ENCODE measurements at regions not wholly inside any gene's neighbourhood (a gene's known extent, or its start where the extent isn't known, plus 50 kb on each side); places are given as distances from the start of the nearest gene placed in this dataset.

DNA sequence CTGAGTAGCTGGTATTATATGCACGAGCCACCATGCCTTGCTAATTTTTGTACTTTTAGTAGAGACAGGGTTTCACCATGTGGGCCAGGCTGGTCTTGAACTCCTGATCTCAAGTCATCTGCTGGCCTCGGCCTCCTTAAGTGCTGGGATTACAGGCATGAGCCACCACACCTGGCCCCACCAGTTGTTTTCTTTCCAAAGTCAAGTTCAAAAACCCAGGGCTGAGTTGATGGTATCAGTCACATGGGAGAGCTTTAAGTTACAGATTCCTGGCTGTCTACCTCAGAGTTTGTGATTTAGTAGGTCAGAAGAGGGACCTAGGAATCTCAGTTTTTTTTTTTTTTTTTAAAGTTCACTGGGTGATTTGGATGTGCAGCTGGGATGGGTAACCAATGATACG, 107.7 kb downstream of the SCP2D1 start:
- peaks cover 0 to 12% (median 8%) of the 10 kb centered on the region in 5 donors for H3K27me3 Mint-ChIP-seq
- peaks cover 0 to 3% (median 0%) of the 10 kb centered on the region in 11 donors for H3K9me3 Mint-ChIP-seq
- POLR2A ChIA-PET = no interaction called here

DNA sequence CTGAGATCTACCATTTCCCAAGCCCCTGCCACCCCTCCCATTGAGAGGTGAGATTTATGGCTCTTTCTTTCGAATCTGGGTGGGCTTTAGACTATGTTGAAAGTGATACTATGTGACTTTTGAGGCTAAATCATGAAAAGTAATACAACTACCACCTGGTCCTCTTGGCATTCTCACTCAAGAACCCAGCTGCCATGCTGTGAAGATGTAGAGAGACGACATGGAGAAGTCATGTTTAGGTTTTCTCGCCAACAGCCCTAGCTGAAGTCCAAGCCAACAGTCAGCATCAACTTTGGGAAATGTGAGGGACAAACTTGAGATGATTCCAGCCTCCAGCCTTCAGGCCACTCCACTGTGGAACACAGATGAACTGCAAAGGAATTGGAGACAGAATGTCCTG, 108.7 kb downstream of the SCP2D1 start:
- no peaks in the 10 kb centered on the region for H3K27me3 ChIP-seq (ENCODE audit: control insufficient read depth in 2 of 2, insufficient read depth in 2 of 2, low read length in 2 of 2)
- H3K27ac ChIP-seq (ENCODE audit: low read depth, low read length) = no peak overlapping the region
- intact Hi-C loops (cut with micrococcal nuclease) = no loop called here
- Mint-ChIP-seq H3K9me3 (peaks cover 0 to 3% (median 0%) of the 10 kb centered on the region in 11 donors), H3K27me3 (peaks cover 0 to 12% (median 8%) of the 10 kb centered on the region in 5 donors), H3K36me3 (no peaks in the 10 kb centered on the region), H3K27ac (no peak overlapping the region), H3K4me3 (no peak overlapping the region), H3K4me1 (no peaks in the 10 kb centered on the region)
- H3K36me3 ChIP-seq (ENCODE audit: control insufficient read depth in 2 of 3, insufficient read depth in 3 of 3, low read length in 3 of 3) = no peaks in the 10 kb centered on the region
- no peak for ATAC-seq
- H3K4me1 ChIP-seq (ENCODE audit: control insufficient read depth in 2 of 2, insufficient read depth in 2 of 2, low read length in 2 of 2) = no peaks in the 10 kb centered on the region
- ChIA-PET CTCF (no interaction called here), POLR2A (no interaction called here)
- DNase-seq = no peak
- no peaks in the 10 kb centered on the region for H3K9me3 ChIP-seq (ENCODE audit: control insufficient read depth in 2 of 3, low read length in 3 of 3)
- H3K4me3 ChIP-seq (ENCODE audit: low read length) = no peak overlapping the region

More for the DNA sequence above, 107.7 kb downstream of the SCP2D1 start:
- Histone ChIP-seq H3K27me3 (ENCODE audit: control insufficient read depth in 2 of 2, insufficient read depth in 2 of 2, low read length in 2 of 2) (no peaks in the 10 kb centered on the region), H3K4me1 (ENCODE audit: control insufficient read depth in 2 of 2, insufficient read depth in 2 of 2, low read length in 2 of 2) (no peaks in the 10 kb centered on the region), H3K9me3 (ENCODE audit: control insufficient read depth in 2 of 3, low read length in 3 of 3) (no peaks in the 10 kb centered on the region), H3K27ac (ENCODE audit: low read depth, low read length) (no peak overlapping the region), H3K36me3 (ENCODE audit: control insufficient read depth in 2 of 3, insufficient read depth in 3 of 3, low read length in 3 of 3) (no peaks in the 10 kb centered on the region), H3K4me3 (ENCODE audit: low read length) (no peak overlapping the region)
- ATAC-seq = no peak
- DNase-seq = no peak
- Mint-ChIP-seq H3K36me3 (no peaks in the 10 kb centered on the region), H3K4me3 (no peak overlapping the region), H3K4me1 (no peaks in the 10 kb centered on the region), H3K27ac (no peak overlapping the region)
- CTCF ChIA-PET = no interaction called here
- intact Hi-C loops (cut with micrococcal nuclease) = no loop called here

DNA sequence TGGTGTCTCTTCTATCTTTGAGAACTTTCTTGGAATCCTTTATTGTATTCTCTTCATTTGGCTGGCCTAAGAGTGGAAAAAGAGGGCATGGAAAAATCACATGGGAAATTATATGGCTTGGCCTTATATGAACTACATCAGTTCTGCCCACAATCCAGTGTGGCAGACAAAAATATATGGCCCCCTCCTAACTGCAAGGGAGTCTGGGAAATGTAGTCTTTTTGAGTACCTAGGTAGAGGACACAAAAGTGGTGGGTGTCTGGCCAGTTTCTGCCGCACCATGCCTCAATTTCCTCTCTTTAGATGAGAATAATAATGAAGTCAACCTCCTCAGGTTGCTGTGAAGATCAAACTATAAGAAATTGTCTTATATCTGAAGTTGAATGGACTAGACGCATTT, 109.3 kb downstream of the SCP2D1 start:
- DNase-seq (no peak), ATAC-seq (no peak)
- no peaks in the 10 kb centered on the region for H3K27me3 ChIP-seq (ENCODE audit: control insufficient read depth in 2 of 2, insufficient read depth in 2 of 2, low read length in 2 of 2)
- Mint-ChIP-seq H3K4me1 (no peaks in the 10 kb centered on the region), H3K36me3 (no peaks in the 10 kb centered on the region), H3K27ac (no peak overlapping the region), H3K27me3 (peaks cover 0 to 12% (median 8%) of the 10 kb centered on the region in 5 donors), H3K4me3 (no peak overlapping the region), H3K9me3 (peaks cover 0 to 3% (median 0%) of the 10 kb centered on the region in 11 donors)
- CTCF ChIA-PET = no interaction called here
- H3K9me3 ChIP-seq (ENCODE audit: control insufficient read depth in 2 of 3, low read length in 3 of 3) = no peaks in the 10 kb centered on the region
- intact Hi-C loops (cut with micrococcal nuclease) = no loop called here
- POLR2A ChIA-PET = no interaction called here
- no peaks in the 10 kb centered on the region for H3K36me3 ChIP-seq (ENCODE audit: control insufficient read depth in 2 of 3, insufficient read depth in 3 of 3, low read length in 3 of 3)
- H3K4me3 ChIP-seq (ENCODE audit: low read length) = no peak overlapping the region
- no peak overlapping the region for H3K27ac ChIP-seq (ENCODE audit: low read depth, low read length)
- H3K4me1 ChIP-seq (ENCODE audit: control insufficient read depth in 2 of 2, insufficient read depth in 2 of 2, low read length in 2 of 2) = no peaks in the 10 kb centered on the region

DNA sequence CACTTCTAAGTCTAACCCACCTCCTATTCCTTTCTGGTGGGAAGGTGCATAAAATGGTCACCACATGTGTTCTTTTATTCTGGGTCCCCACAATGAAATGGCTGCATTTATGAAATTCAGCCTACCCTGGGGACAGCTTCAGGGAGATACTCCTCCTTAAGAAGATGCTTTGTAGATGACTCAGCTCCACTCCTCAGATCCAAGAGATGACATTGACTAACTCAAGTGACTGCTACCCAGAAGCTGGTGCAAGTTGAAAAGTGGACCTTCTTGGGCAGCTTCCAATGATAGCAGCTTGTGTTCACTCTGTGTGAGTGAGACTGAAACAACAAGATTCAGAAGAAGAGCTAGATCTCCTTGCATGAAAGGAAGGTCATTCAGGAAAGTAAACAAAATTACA, 113.4 kb downstream of the SCP2D1 start:
- Histone ChIP-seq H3K9me3 (ENCODE audit: control insufficient read depth in 2 of 3, low read length in 3 of 3) (no peaks in the 10 kb centered on the region), H3K4me1 (ENCODE audit: control insufficient read depth in 2 of 2, insufficient read depth in 2 of 2, low read length in 2 of 2) (no peaks in the 10 kb centered on the region), H3K4me3 (ENCODE audit: low read length) (no peak overlapping the region), H3K36me3 (ENCODE audit: control insufficient read depth in 2 of 3, insufficient read depth in 3 of 3, low read length in 3 of 3) (no peaks in the 10 kb centered on the region), H3K27ac (ENCODE audit: low read depth, low read length) (no peak overlapping the region), H3K27me3 (ENCODE audit: control insufficient read depth in 2 of 2, insufficient read depth in 2 of 2, low read length in 2 of 2) (no peaks in the 10 kb centered on the region)
- no peak for DNase-seq
- ChIA-PET POLR2A (no interaction called here), CTCF (no interaction called here)
- H3K27ac Mint-ChIP-seq = no peak overlapping the region
- no peak overlapping the region for H3K4me3 Mint-ChIP-seq
- H3K36me3 Mint-ChIP-seq = no peaks in the 10 kb centered on the region
- H3K4me1 Mint-ChIP-seq = no peaks in the 10 kb centered on the region
- no peak for ATAC-seq
- H3K9me3 Mint-ChIP-seq = peaks cover 0 to 5% (median 0%) of the 10 kb centered on the region in 11 donors
- intact Hi-C loops (cut with micrococcal nuclease) = no loop called here
- peaks cover 0 to 13% (median 9%) of the 10 kb centered on the region in 5 donors for H3K27me3 Mint-ChIP-seq

DNA sequence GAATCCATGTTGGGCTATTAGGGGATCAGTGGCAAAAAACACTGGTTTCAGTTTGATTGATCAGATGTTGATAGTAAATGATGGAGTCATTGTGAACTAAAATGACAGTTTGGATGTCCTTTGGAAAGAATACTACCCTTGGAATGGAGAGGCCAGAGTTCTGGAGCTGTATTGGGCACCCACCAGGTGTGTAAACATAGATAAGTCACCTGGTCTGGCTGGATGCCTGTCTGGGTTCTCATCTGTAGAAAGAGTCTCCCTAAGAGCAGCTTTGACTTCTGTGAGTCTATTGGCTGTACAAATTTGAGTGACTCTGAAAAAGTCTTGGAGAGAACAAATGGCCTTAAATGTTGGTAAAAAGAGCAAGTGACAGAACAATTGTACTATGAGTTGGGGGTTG, 115.0 kb downstream of the SCP2D1 start:
- CTCF ChIA-PET = no interaction called here
- no peaks in the 10 kb centered on the region for H3K9me3 ChIP-seq (ENCODE audit: control insufficient read depth in 2 of 3, low read length in 3 of 3)
- no peaks in the 10 kb centered on the region for H3K36me3 ChIP-seq (ENCODE audit: control insufficient read depth in 2 of 3, insufficient read depth in 3 of 3, low read length in 3 of 3)
- no peaks in the 10 kb centered on the region for H3K27me3 ChIP-seq (ENCODE audit: control insufficient read depth in 2 of 2, insufficient read depth in 2 of 2, low read length in 2 of 2)
- Mint-ChIP-seq H3K4me1 (peaks cover 0 to 4% (median 0%) of the 10 kb centered on the region in 7 donors), H3K36me3 (no peaks in the 10 kb centered on the region), H3K27ac (no peak overlapping the region), H3K27me3 (peaks cover 0 to 13% (median 9%) of the 10 kb centered on the region in 5 donors), H3K4me3 (no peak overlapping the region), H3K9me3 (peaks cover 0 to 10% (median 0%) of the 10 kb centered on the region in 11 donors)
- no peaks in the 10 kb centered on the region for H3K4me1 ChIP-seq (ENCODE audit: control insufficient read depth in 2 of 2, insufficient read depth in 2 of 2, low read length in 2 of 2)
- intact Hi-C loops (cut with micrococcal nuclease) = no loop called here
- ATAC-seq (no peak), DNase-seq (no peak)
- no peak overlapping the region for H3K4me3 ChIP-seq (ENCODE audit: low read length)
- POLR2A ChIA-PET = no interaction called here
- no peak overlapping the region for H3K27ac ChIP-seq (ENCODE audit: low read depth, low read length)

DNA sequence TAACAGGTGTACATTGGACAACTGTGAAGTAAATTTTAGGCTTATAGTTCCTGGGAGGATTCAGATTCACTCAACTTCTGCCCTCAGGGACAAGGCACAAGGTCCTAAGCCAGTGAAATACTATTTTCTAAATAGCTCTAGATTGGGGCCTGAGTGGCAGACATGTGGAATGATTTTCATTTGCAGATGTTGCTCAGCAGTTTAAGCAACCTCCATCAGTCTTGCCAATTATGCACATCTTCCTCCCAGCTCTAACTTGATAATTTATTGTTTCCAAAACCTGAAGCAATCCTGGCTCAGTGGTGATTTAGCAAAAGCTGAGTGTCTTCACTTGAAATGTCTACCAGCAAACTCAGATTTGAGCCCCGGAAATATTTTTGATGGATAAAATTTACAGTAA, 116.2 kb downstream of the SCP2D1 start:
- Mint-ChIP-seq H3K4me3 (no peak overlapping the region), H3K27ac (no peak overlapping the region), H3K27me3 (peaks cover 0 to 13% (median under 1%) of the 10 kb centered on the region in 5 donors), H3K4me1 (peaks cover 0 to 4% (median 0%) of the 10 kb centered on the region in 7 donors), H3K9me3 (peaks cover 0 to 13% (median 0%) of the 10 kb centered on the region in 11 donors), H3K36me3 (no peaks in the 10 kb centered on the region)
- H3K36me3 ChIP-seq (ENCODE audit: control insufficient read depth in 2 of 3, insufficient read depth in 3 of 3, low read length in 3 of 3) = no peaks in the 10 kb centered on the region
- H3K27me3 ChIP-seq (ENCODE audit: control insufficient read depth in 2 of 2, insufficient read depth in 2 of 2, low read length in 2 of 2) = no peaks in the 10 kb centered on the region
- ChIA-PET POLR2A (no interaction called here), CTCF (no interaction called here)
- ATAC-seq (no peak), DNase-seq (no peak)
- intact Hi-C loops (cut with micrococcal nuclease) = no loop called here
- H3K27ac ChIP-seq (ENCODE audit: low read depth, low read length) = no peak overlapping the region
- no peaks in the 10 kb centered on the region for H3K4me1 ChIP-seq (ENCODE audit: control insufficient read depth in 2 of 2, insufficient read depth in 2 of 2, low read length in 2 of 2)
- no peak overlapping the region for H3K4me3 ChIP-seq (ENCODE audit: low read length)
- no peaks in the 10 kb centered on the region for H3K9me3 ChIP-seq (ENCODE audit: control insufficient read depth in 2 of 3, low read length in 3 of 3)

DNA sequence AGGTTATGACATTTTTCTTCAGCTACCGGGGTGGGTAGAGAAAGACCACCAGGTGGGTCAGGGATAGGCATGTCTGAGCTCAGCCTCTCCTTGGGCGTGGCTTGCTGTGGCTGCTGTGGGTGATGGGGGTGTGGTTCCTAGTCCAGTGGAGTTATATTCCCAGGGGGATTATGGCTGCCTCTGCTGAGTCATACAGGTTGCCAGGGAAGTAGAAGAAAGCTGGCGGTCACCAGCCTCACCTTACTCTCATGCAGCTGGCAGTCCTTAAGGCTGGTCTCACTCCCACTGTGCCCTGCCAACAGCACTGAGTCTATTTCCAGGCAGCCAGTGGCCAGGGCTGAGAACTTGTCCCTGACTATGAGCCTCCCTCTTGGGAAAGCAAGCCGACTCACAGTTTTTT, 130.0 kb downstream of the SCP2D1 start:
- no peaks in the 10 kb centered on the region for H3K9me3 ChIP-seq (ENCODE audit: control insufficient read depth in 2 of 3, low read length in 3 of 3)
- H3K4me1 ChIP-seq (ENCODE audit: control insufficient read depth in 2 of 2, insufficient read depth in 2 of 2, low read length in 2 of 2) = no peaks in the 10 kb centered on the region
- Mint-ChIP-seq H3K36me3 (peaks cover 0 to 3% (median 0%) of the 10 kb centered on the region in 5 donors), H3K9me3 (peaks cover 0 to 20% (median 9%) of the 10 kb centered on the region in 11 donors), H3K4me3 (no peak overlapping the region), H3K4me1 (no peaks in the 10 kb centered on the region), H3K27ac (no peak overlapping the region), H3K27me3 (peaks cover 0 to 52% (median 31%) of the 10 kb centered on the region in 5 donors)
- intact Hi-C loops (cut with micrococcal nuclease) = no loop called here
- no peaks in the 10 kb centered on the region for H3K36me3 ChIP-seq (ENCODE audit: control insufficient read depth in 2 of 3, insufficient read depth in 3 of 3, low read length in 3 of 3)
- no peak for ATAC-seq
- ChIA-PET POLR2A (no interaction called here), CTCF (no interaction called here)
- no peak overlapping the region for H3K4me3 ChIP-seq (ENCODE audit: low read length)
- DNase-seq = no peak
- H3K27ac ChIP-seq (ENCODE audit: low read depth, low read length) = no peak overlapping the region
- H3K27me3 ChIP-seq (ENCODE audit: control insufficient read depth in 2 of 2, insufficient read depth in 2 of 2, low read length in 2 of 2) = no peaks in the 10 kb centered on the region
